ENCODE measurements at regions not wholly inside any gene's neighbourhood (a gene's known extent, or its start where the extent isn't known, plus 50 kb on each side); places are given as distances from the start of the nearest gene placed in this dataset.

DNA sequence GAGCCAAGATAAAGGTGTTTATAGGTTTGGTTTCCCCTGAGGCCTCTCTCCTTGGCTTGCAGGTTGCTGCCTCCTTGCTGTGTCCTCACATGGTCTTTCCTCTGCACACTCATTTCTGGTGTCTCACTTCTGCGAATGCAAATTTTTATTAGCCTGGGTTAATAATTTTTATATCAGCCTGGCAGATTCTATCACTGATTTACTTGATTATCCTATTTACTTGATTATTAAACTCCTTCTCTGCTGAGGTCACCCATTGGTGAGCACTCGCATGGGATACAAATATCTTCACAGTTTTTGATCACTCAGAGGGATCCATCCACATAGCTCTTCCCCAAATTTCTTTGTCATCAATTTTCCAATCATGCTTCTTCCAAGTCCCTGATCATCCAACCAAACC is 90.9 kb upstream of the IGLL5 start:
- Histone ChIP-seq H4K5ac (ENCODE audit: insufficient read length, low read depth, low read length) (no peak overlapping the region), H4K20me1 (ENCODE audit: control insufficient read depth, insufficient read depth, insufficient read length) (no peaks in the 10 kb centered on the region), H2AFZ (ENCODE audit: low read length) (no peak overlapping the region), H3K9me3 (ENCODE audit: control insufficient read depth, low read depth, low read length) (no peaks in the 10 kb centered on the region), H2BK15ac (ENCODE audit: low read depth, low read length) (no peak overlapping the region), H2AK5ac (ENCODE audit: insufficient read length, low read length) (no peak overlapping the region), H2BK20ac (ENCODE audit: low read depth, low read length, poor library complexity, severe bottlenecking) (no peak overlapping the region), H3K23ac (ENCODE audit: insufficient read length, low read depth, low read length) (no peak overlapping the region), H3K27me3 (ENCODE audit: insufficient read depth, low read length) (peaks cover 8% of the 10 kb centered on the region; the same call in 1 of the 2 replicates), H3K27ac (ENCODE audit: insufficient read length, low read depth, low read length) (no peak overlapping the region), H3K4me1 (ENCODE audit: insufficient read depth, low read length) (no peaks in the 10 kb centered on the region), H3K79me1 (ENCODE audit: insufficient read depth, low read depth, low read length, poor library complexity, severe bottlenecking) (no peaks in the 10 kb centered on the region), H3K18ac (ENCODE audit: insufficient read length, low read depth, low read length) (no peak overlapping the region), H3K9ac (ENCODE audit: extremely low read depth, insufficient read length, low read length) (no peak overlapping the region), H3K23me2 (ENCODE audit: insufficient read length, low read depth, low read length, poor library complexity, severe bottlenecking) (no peaks in the 10 kb centered on the region), H3K14ac (ENCODE audit: insufficient read depth, low read length) (no peak overlapping the region), H3T11ph (ENCODE audit: low read length) (no peak overlapping the region), H3K56ac (ENCODE audit: insufficient read length, low read depth, low read length) (no peak overlapping the region), H4K91ac (ENCODE audit: insufficient read length, low read depth, low read length) (no peak overlapping the region), H4K8ac (replicated peaks; ENCODE audit: insufficient read length, low read depth, low read length) (no peak overlapping the region), H2BK120ac (ENCODE audit: low read depth, low read length, poor library complexity, severe bottlenecking) (no peak overlapping the region), H2BK5ac (ENCODE audit: insufficient read length, low read length) (no peak overlapping the region), H3K4me2 (ENCODE audit: insufficient read depth, insufficient read length, low read length) (no peak overlapping the region), H2BK12ac (ENCODE audit: insufficient read length, low read depth, low read length) (no peak overlapping the region), H3K79me2 (ENCODE audit: insufficient read depth, low read length) (no peaks in the 10 kb centered on the region), H3K4ac (ENCODE audit: low read depth, low read length) (no peak overlapping the region)
- H3K27me3 Mint-ChIP-seq (ENCODE audit: low read depth): peaks cover 100% of the 10 kb centered on the region
- no peaks in the 10 kb centered on the region for H3K36me3 Mint-ChIP-seq (ENCODE audit: insufficient read depth in 1 of 3, low read depth in 3 of 3)
- no peaks in the 10 kb centered on the region for H3K9me3 Mint-ChIP-seq
- WGBS (ENCODE audit: extremely low coverage, insufficient read length, low lambda C conversion rate): no CpG with 5 or more reads among the region's 2 CpGs
- TF ChIP-seq, protein P1, sequence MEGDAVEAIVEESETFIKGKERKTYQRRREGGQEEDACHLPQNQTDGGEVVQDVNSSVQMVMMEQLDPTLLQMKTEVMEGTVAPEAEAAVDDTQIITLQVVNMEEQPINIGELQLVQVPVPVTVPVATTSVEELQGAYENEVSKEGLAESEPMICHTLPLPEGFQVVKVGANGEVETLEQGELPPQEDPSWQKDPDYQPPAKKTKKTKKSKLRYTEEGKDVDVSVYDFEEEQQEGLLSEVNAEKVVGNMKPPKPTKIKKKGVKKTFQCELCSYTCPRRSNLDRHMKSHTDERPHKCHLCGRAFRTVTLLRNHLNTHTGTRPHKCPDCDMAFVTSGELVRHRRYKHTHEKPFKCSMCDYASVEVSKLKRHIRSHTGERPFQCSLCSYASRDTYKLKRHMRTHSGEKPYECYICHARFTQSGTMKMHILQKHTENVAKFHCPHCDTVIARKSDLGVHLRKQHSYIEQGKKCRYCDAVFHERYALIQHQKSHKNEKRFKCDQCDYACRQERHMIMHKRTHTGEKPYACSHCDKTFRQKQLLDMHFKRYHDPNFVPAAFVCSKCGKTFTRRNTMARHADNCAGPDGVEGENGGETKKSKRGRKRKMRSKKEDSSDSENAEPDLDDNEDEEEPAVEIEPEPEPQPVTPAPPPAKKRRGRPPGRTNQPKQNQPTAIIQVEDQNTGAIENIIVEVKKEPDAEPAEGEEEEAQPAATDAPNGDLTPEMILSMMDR (conservative IDR thresholded peaks at IDR 0.05): no peak
- DNase-seq: no peak
- no peak overlapping the region for H3K4me3 Mint-ChIP-seq
- peaks cover 0 to 9% of the 10 kb centered on the region in 2 experiments; a peak in 2 of 4 replicates for H3K4me1 Mint-ChIP-seq
- no peak overlapping the region for H3K27ac Mint-ChIP-seq
